Peyer's patch (tissue), 4 donors: ENCODE measurements at regions not wholly inside any gene's neighbourhood (a gene's known extent, or its start where the extent isn't known, plus 50 kb on each side); places are given as distances from the start of the nearest gene placed in this dataset.
A peak's percentile ranks its signal among the peaks of the same experiment; 100 is the strongest.
"Not testable (repeated sequence)": the region's sequence is repeated elsewhere in the genome, so short reads cannot be mapped to it uniquely, and the experiment has no call there.

Experiments
- DNase-seq, 3 donors: peaks; one replicate each; pipeline ENCODE4 v3.0.0-alpha.2; 2017 to 2019
- H3K27ac ChIP-seq, 4 donors: fragments of 200-600 bp; sonication (generic); one replicate each; pipeline ENCODE4 v1.5.1; 2016 to 2019
- H3K27me3 ChIP-seq, 2 donors: fragments of 200-600 bp; sonication (generic); one replicate each; pipeline ENCODE4 v1.5.1; 2019
- H3K36me3 ChIP-seq, 3 donors: fragments of 200-600 bp; sonication (generic); one replicate each; pipeline ENCODE4 v1.5.1; 2016 to 2019
- H3K4me1 ChIP-seq, 4 donors: fragments of 200-600 bp; sonication (generic); one replicate each; pipeline ENCODE4 v1.5.1; 2016 to 2019
- H3K4me3 ChIP-seq, 4 donors: fragments of 200-600 bp; sonication (generic); 1 replicate in 3 of 4; 2 replicates in 1 of 4; pipeline ENCODE4 v1.5.1; 2016 to 2019; ENCODE audit warnings: mild to moderate bottlenecking in 1 of 4
- H3K9me3 ChIP-seq, 4 donors: fragments of 200-600 bp; sonication (generic); one replicate each; pipeline ENCODE4 v1.5.1; 2016 to 2019; ENCODE audit warnings: mild to moderate bottlenecking in 1 of 4

- H3K4me3 ChIP-seq, H3K4me1 ChIP-seq, H3K9me3 ChIP-seq: not testable (repeated sequence)
Observed at GRCh38 chr2:90287751-90288150, 1596.3 kb downstream of the RPIA start.

GRCh38 chr2:90288396-90288795, 1596.9 kb downstream of the RPIA start:
- not testable (repeated sequence) for H3K4me3 ChIP-seq, H3K4me1 ChIP-seq, H3K36me3 ChIP-seq, H3K27me3 ChIP-seq, H3K9me3 ChIP-seq, DNase-seq, H3K27ac ChIP-seq

More at GRCh38 chr2:90287751-90288150, 1596.3 kb downstream of the RPIA start:
- not testable (repeated sequence) for DNase-seq, H3K36me3 ChIP-seq, H3K27ac ChIP-seq, H3K27me3 ChIP-seq

DNA sequence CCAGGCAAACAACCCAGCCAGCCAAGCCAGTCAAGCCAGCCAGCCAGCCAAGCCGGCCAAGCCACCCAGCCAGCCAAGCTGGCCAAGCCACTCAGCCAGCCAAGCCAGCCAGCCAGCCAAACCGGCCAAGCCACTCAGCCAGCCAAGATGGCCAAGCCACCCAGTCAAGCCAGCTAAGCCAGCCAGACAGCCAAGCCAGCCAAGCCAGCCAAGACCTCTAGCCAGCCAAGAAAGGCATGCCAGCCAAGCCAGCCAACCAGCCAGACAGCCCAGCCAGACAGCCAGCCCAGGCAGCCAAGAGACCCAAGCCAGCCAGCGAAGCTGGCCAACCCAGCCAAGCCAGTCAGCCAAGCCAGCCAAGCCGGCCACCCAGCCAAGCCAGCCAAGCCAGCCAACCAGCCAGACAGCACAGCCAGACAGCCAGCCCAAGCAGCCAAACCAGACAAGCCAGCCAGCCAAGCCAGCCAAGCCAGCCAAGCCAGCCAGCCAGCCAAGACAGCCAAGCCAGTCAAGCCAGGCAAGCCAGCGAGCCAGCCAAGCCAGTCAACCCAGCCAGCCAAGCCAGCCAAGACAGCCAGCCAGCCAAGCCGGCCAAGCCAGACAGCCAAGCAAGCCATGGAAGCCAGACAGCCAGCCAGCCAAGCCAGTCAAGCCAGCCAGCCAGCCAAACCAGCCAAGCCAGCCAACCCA, 1598.0 kb downstream of the RPIA start:
- not testable (repeated sequence) for H3K27ac ChIP-seq, H3K4me1 ChIP-seq, H3K9me3 ChIP-seq, H3K36me3 ChIP-seq, H3K27me3 ChIP-seq, H3K4me3 ChIP-seq
- peak in 1 of 3 donors; percentile 46 for DNase-seq

- H3K4me3 ChIP-seq, H3K36me3 ChIP-seq, H3K9me3 ChIP-seq, H3K27me3 ChIP-seq, DNase-seq, H3K4me1 ChIP-seq, H3K27ac ChIP-seq: not testable (repeated sequence)
Observed at GRCh38 chr2:90290701-90291100, 1599.2 kb downstream of the RPIA start.

- not testable (repeated sequence) for H3K36me3 ChIP-seq, H3K4me3 ChIP-seq
- peak in 2 of 3 donors; percentile 49 to 71 for DNase-seq
Observed at GRCh38 chr2:90291168-90291883, 1599.9 kb downstream of the RPIA start.

DNA sequence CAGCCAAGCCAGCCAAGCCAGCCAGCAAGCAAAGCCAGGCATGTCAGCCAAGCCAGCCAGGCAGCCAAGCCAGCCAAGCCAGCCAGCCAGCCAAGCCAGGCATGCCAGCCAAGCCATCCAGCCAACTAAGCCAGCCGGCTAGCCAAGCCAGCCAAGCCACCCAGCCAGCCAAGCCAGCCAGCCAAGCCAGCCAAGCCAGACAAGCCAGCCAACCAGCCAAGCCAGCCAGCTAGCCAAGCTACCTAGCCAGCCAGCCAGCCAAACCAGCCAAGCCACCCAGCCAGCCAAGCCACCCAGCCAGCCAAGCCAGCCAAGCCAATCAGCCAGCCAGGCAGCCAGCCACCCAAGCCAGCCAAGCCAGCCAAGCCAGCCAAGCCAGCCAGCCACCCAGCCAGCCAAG, 1600.5 kb downstream of the RPIA start:
- H3K27ac ChIP-seq, H3K4me1 ChIP-seq, H3K4me3 ChIP-seq, H3K36me3 ChIP-seq, H3K27me3 ChIP-seq, H3K9me3 ChIP-seq: not testable (repeated sequence)
- DNase-seq: peak in 1 of 3 donors; percentile 52

More at GRCh38 chr2:90291168-90291883, 1599.9 kb downstream of the RPIA start:
- H3K27me3 ChIP-seq, H3K9me3 ChIP-seq, H3K27ac ChIP-seq, H3K4me1 ChIP-seq: not testable (repeated sequence)

- H3K9me3 ChIP-seq, H3K4me1 ChIP-seq, H3K4me3 ChIP-seq, H3K36me3 ChIP-seq, H3K27me3 ChIP-seq, H3K27ac ChIP-seq: not testable (repeated sequence)
- peak in 1 of 3 donors; percentile 49 for DNase-seq
Observed at GRCh38 chr2:90292451-90292850, 1601.0 kb downstream of the RPIA start.

GRCh38 chr2:90293224-90293623, 1601.8 kb downstream of the RPIA start:
- DNase-seq: peak in 1 of 3 donors; percentile 59
- not testable (repeated sequence) for H3K27ac ChIP-seq, H3K4me3 ChIP-seq, H3K4me1 ChIP-seq, H3K27me3 ChIP-seq, H3K36me3 ChIP-seq, H3K9me3 ChIP-seq

DNA sequence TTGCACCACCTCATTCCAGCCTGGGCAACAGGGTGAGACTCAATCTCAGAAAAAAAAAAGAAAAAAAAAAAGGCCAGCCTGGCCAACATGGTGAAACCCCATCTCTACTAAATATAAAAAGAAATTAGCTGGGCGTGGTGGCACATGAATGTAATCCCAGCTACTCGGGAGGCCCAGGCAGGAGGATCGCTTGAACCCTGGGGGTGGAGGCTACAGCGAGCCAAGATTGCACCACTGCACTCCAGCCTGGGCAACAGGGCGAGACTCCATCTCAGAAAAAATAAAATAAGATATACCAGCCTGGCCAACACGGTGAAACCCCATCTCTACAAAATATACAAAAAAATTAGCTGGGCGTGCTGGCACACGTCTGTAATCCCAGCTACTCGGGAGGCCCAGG, 1602.3 kb downstream of the RPIA start:
- not testable (repeated sequence) for H3K36me3 ChIP-seq, H3K27ac ChIP-seq, H3K4me1 ChIP-seq, H3K27me3 ChIP-seq, H3K9me3 ChIP-seq, H3K4me3 ChIP-seq
- DNase-seq: peak in 2 of 3 donors; percentile 9 to 45

- H3K27ac ChIP-seq, H3K4me1 ChIP-seq, H3K9me3 ChIP-seq, H3K4me3 ChIP-seq, H3K36me3 ChIP-seq, H3K27me3 ChIP-seq: not testable (repeated sequence)
- peak in 1 of 3 donors; percentile 7 for DNase-seq
Observed at GRCh38 chr2:90295036-90295750, 1603.7 kb downstream of the RPIA start.

- H3K4me1 ChIP-seq, H3K9me3 ChIP-seq, H3K4me3 ChIP-seq, H3K27ac ChIP-seq, H3K36me3 ChIP-seq, H3K27me3 ChIP-seq: not testable (repeated sequence)
- peak in 2 of 3 donors; percentile 15 to 44 for DNase-seq
Observed at GRCh38 chr2:90296484-90296777, 1605.0 kb downstream of the RPIA start.

- not testable (repeated sequence) for H3K36me3 ChIP-seq, H3K27ac ChIP-seq, H3K4me3 ChIP-seq, H3K9me3 ChIP-seq, H3K4me1 ChIP-seq, H3K27me3 ChIP-seq
- DNase-seq: peak in 1 of 3 donors; percentile 28
Observed at GRCh38 chr2:90297701-90298100, 1606.2 kb downstream of the RPIA start.

- not testable (repeated sequence) for H3K4me1 ChIP-seq, H3K27ac ChIP-seq, H3K4me3 ChIP-seq, H3K36me3 ChIP-seq, H3K9me3 ChIP-seq, H3K27me3 ChIP-seq
- DNase-seq: peak in 1 of 3 donors; percentile 8
Observed at GRCh38 chr2:90298126-90298755, 1606.8 kb downstream of the RPIA start.

- H3K4me3 ChIP-seq, H3K27ac ChIP-seq, H3K4me1 ChIP-seq, H3K9me3 ChIP-seq, DNase-seq, H3K27me3 ChIP-seq, H3K36me3 ChIP-seq: not testable (repeated sequence)
Observed at GRCh38 chr2:90298983-90299382, 1607.5 kb downstream of the RPIA start.

DNA sequence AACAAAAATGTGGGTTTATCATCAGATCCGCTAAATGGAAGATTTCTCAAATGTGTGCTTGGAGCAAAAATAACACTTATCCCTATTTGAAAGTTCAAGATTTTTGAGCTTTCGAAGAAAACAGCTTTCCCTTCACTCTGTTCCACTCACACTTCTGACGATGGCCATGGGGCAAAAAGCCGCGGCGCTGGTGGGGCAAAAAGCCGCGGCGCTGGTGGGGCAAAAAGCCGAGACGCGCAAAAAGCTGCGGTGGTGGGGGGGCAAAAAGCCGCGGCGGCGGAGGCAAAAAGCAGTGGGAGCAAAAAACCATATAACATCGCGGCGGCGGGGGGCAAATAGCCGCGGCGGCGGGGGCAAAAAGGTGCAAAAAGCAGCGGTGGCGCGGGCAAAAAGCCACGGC, 1631.5 kb downstream of the RPIA start:
- not testable (repeated sequence) for H3K36me3 ChIP-seq, H3K27me3 ChIP-seq, H3K9me3 ChIP-seq, H3K27ac ChIP-seq, H3K4me1 ChIP-seq
- peak in 1 of 3 donors; percentile 29 for DNase-seq
- H3K4me3 ChIP-seq: peak overlapping the region in 2 of 4 donors; percentile 37 to 45
